Osteoblast (primary cell): ENCODE measurements at regions not wholly inside any gene's neighbourhood (a gene's known extent, or its start where the extent isn't known, plus 50 kb on each side); places are given as distances from the start of the nearest gene placed in this dataset.

Experiments
- DNase-seq: peaks from one replicate; pipeline ENCODE4 v3.0.0; 2011; ENCODE audit warnings: low spot score, mixed read lengths; ENCODE audit not compliant: insufficient read length; ENCODE audit errors: missing footprints
- H2AFZ ChIP-seq: 2 replicates; pipeline ENCODE4 v1.6.0; 2011; ENCODE audit warnings: mild to moderate bottlenecking, low read length
- H3K27ac ChIP-seq: 2 replicates; pipeline ENCODE4 v1.5.1; 2011; ENCODE audit warnings: mild to moderate bottlenecking, low read depth, low read length, moderate library complexity
- H3K27me3 ChIP-seq: 2 replicates; pipeline ENCODE4 v1.6.0; 2012; ENCODE audit warnings: mild to moderate bottlenecking, control low read depth, inconsistent platforms, low read length, moderate library complexity; ENCODE audit not compliant: insufficient read depth
- H3K36me3 ChIP-seq: 2 replicates; pipeline ENCODE4 v1.5.1; 2011; ENCODE audit warnings: mild to moderate bottlenecking, low read length, control low read depth, moderate library complexity; ENCODE audit not compliant: insufficient read depth
- H3K4me1 ChIP-seq: 2 replicates; pipeline ENCODE4 v1.5.1; 2011; ENCODE audit warnings: mild to moderate bottlenecking, low read length, control low read depth, moderate library complexity; ENCODE audit not compliant: insufficient read depth
- H3K4me2 ChIP-seq: 2 replicates; pipeline ENCODE4 v1.6.0; 2011; ENCODE audit warnings: mild to moderate bottlenecking, low read length; ENCODE audit not compliant: insufficient read depth
- H3K4me3 ChIP-seq: fragments of 200-600 bp; sonication (generic); 3 replicates; pipeline ENCODE4 v1.5.1; 2012; ENCODE audit warnings: mild to moderate bottlenecking, low read length, inconsistent platforms; ENCODE audit not compliant: insufficient read depth
- H3K79me2 ChIP-seq: 2 replicates; pipeline ENCODE4 v1.6.0; 2012; ENCODE audit warnings: mild to moderate bottlenecking, low read length, control low read depth, inconsistent platforms; ENCODE audit not compliant: insufficient read depth
- H3K9me3 ChIP-seq: 2 replicates; pipeline ENCODE4 v1.5.1; 2011; ENCODE audit warnings: low read depth, low read length, control low read depth
- H4K20me1 ChIP-seq: 2 replicates; pipeline ENCODE4 v1.6.0; 2012; ENCODE audit warnings: mild to moderate bottlenecking, low read length, control low read depth; ENCODE audit not compliant: insufficient read depth
- CTCF ChIP-seq: IDR thresholded peaks from 2 replicates; pipeline ENCODE4 v1.5.1; 2011; ENCODE audit warnings: mild to moderate bottlenecking, low read depth, low read length, moderate library complexity; ENCODE audit errors: extremely low read depth

GRCh38 chr13:107457686-107458085 is 757.6 kb downstream of the LIG4 start:
- Histone ChIP-seq H3K79me2 (peaks cover 16% of the 10 kb centered on the region), H3K27me3 (no peaks in the 10 kb centered on the region), H3K9me3 (peaks cover 5% of the 10 kb centered on the region), H3K36me3 (no peaks in the 10 kb centered on the region), H3K4me3 (no peak overlapping the region), H3K4me2 (no peak overlapping the region), H2AFZ (no peak overlapping the region), H3K4me1 (peaks cover 35% of the 10 kb centered on the region), H4K20me1 (no peaks in the 10 kb centered on the region), H3K27ac (no peak overlapping the region)
- TF ChIP-seq CTCF: no peak
- DNase-seq: no peak

- Histone ChIP-seq H3K4me1 (peaks cover 33% of the 10 kb centered on the region), H2AFZ (no peak overlapping the region), H4K20me1 (no peaks in the 10 kb centered on the region), H3K27me3 (no peaks in the 10 kb centered on the region), H3K79me2 (peaks cover 16% of the 10 kb centered on the region), H3K4me3 (no peak overlapping the region), H3K4me2 (no peak overlapping the region), H3K9me3 (peaks cover 5% of the 10 kb centered on the region), H3K27ac (no peak overlapping the region), H3K36me3 (no peaks in the 10 kb centered on the region)
- no peak for TF ChIP-seq CTCF
- no peak for DNase-seq
Measured at GRCh38 chr13:107456431-107456830, 758.9 kb downstream of the LIG4 start.

GRCh38 chr13:107452833-107453232 is 762.5 kb downstream of the LIG4 start:
- H3K9me3 ChIP-seq: peaks cover 5% of the 10 kb centered on the region
- H3K79me2 ChIP-seq: peaks cover 9% of the 10 kb centered on the region
- no peak for DNase-seq
- H3K27me3 ChIP-seq: no peaks in the 10 kb centered on the region
- no peak for TF ChIP-seq CTCF
- peaks cover 28% of the 10 kb centered on the region for H3K4me1 ChIP-seq
- H3K4me3 ChIP-seq: no peak overlapping the region
- no peak overlapping the region for H2AFZ ChIP-seq
- no peak overlapping the region for H3K27ac ChIP-seq
- no peaks in the 10 kb centered on the region for H3K36me3 ChIP-seq
- H4K20me1 ChIP-seq: no peaks in the 10 kb centered on the region
- no peak overlapping the region for H3K4me2 ChIP-seq

GRCh38 chr13:107450931-107451330 is 764.4 kb downstream of the LIG4 start:
- peak overlapping the region; percentile 71 for H3K4me2 ChIP-seq
- DNase-seq: peak; percentile 91
- no peak for TF ChIP-seq CTCF

More at GRCh38 chr13:107450931-107451330, 764.4 kb downstream of the LIG4 start:
- Histone ChIP-seq H3K36me3 (no peaks in the 10 kb centered on the region), H4K20me1 (no peaks in the 10 kb centered on the region), H3K9me3 (peaks cover 5% of the 10 kb centered on the region), H3K4me3 (peak overlapping the region; percentile 29), H3K79me2 (peaks cover 7% of the 10 kb centered on the region), H3K4me1 (peaks cover 24% of the 10 kb centered on the region), H3K27ac (peak overlapping the region; percentile 95), H2AFZ (peak overlapping the region; percentile 48), H3K27me3 (no peaks in the 10 kb centered on the region)
